ENCODE measurements at regions not wholly inside any gene's neighbourhood (a gene's known extent, or its start where the extent isn't known, plus 50 kb on each side); places are given as distances from the start of the nearest gene placed in this dataset.

GRCh38 chr2:88843651-88844050 is 152.2 kb downstream of the RPIA start:
- WGBS, 4 donors, result 47 to 69% (median 64%) methylated on average over 2 of the region's 2 CpGs
- Histone ChIP-seq H3K4me1 (replicated peaks in 1 of 2) (no peaks in the 10 kb centered on the region), H3K27me3 (no peaks in the 10 kb centered on the region), H3K9me3 (replicated peaks in 1 of 3) (no peaks in the 10 kb centered on the region), H3K4me3 (no peak overlapping the region), H3K36me3 (replicated peaks in 1 of 2) (no peaks in the 10 kb centered on the region), H3K27ac (no peak overlapping the region)
- TF ChIP-seq CTCF (IDR thresholded peaks at IDR 0.05), result no peak
- no peak for TF ChIP-seq POLR2A (IDR thresholded peaks at IDR 0.05)
- DNase-seq, result no peak
- intact Hi-C loops (cut with DNase I), result no loop called here

- Histone ChIP-seq H3K4me1 (replicated peaks in 1 of 2) (no peaks in the 10 kb centered on the region), H3K9me3 (replicated peaks in 1 of 3) (no peaks in the 10 kb centered on the region), H3K4me3 (no peak overlapping the region), H3K27ac (no peak overlapping the region), H3K36me3 (replicated peaks in 1 of 2) (no peaks in the 10 kb centered on the region), H3K27me3 (no peaks in the 10 kb centered on the region)
- no peak for TF ChIP-seq CTCF (IDR thresholded peaks at IDR 0.05)
- no peak for TF ChIP-seq POLR2A (IDR thresholded peaks at IDR 0.05)
- DNase-seq, result no peak
- 63 to 80% (median 68%) methylated on average over 3 of the region's 3 CpGs for WGBS, 4 donors
- intact Hi-C loops (cut with DNase I), result no loop called here
These were observed 153.5 kb downstream of the RPIA start for GRCh38 chr2:88844960-88845359.

- TF ChIP-seq POLR2A (IDR thresholded peaks at IDR 0.05), result no peak
- TF ChIP-seq CTCF (IDR thresholded peaks at IDR 0.05), result no peak
- 60 to 71% (median 65%) methylated on average over 3 of the region's 3 CpGs for WGBS, 4 donors
These were observed 154.5 kb downstream of the RPIA start for GRCh38 chr2:88845772-88846661.

GRCh38 chr2:88852753-88853402 is 161.4 kb downstream of the RPIA start:
- H3K4me3 ChIP-seq, result no peak overlapping the region
- WGBS, 4 donors, result 71 to 86% (median 72%) methylated on average over 3 of the region's 3 CpGs
- no peak for DNase-seq
- H3K36me3 ChIP-seq (replicated peaks in 1 of 2), result no peaks in the 10 kb centered on the region
- intact Hi-C loops (cut with DNase I), result no loop called here
- H3K4me1 ChIP-seq (replicated peaks in 1 of 2), result no peaks in the 10 kb centered on the region
- no peak for TF ChIP-seq CTCF (IDR thresholded peaks at IDR 0.05)
- TF ChIP-seq POLR2A (IDR thresholded peaks at IDR 0.05), result no peak
- peaks cover under 1% of the 10 kb centered on the region for H3K27me3 ChIP-seq
- H3K27ac ChIP-seq, result no peak overlapping the region
- no peaks in the 10 kb centered on the region for H3K9me3 ChIP-seq (replicated peaks in 1 of 3)

More at GRCh38 chr2:88845772-88846661, 154.5 kb downstream of the RPIA start:
- Histone ChIP-seq H3K27me3 (no peaks in the 10 kb centered on the region), H3K36me3 (replicated peaks in 1 of 2) (no peaks in the 10 kb centered on the region), H3K4me3 (no peak overlapping the region), H3K4me1 (replicated peaks in 1 of 2) (no peaks in the 10 kb centered on the region), H3K27ac (no peak overlapping the region), H3K9me3 (replicated peaks in 1 of 3) (no peaks in the 10 kb centered on the region)
- DNase-seq, result no peak
- intact Hi-C loops (cut with DNase I), result no loop called here
